Epithelial cell of prostate (primary cell): ENCODE measurements at regions not wholly inside any gene's neighbourhood (a gene's known extent, or its start where the extent isn't known, plus 50 kb on each side); places are given as distances from the start of the nearest gene placed in this dataset.
"Not testable (repeated sequence)": the region's sequence is repeated elsewhere in the genome, so short reads cannot be mapped to it uniquely, and the experiment has no call there.

Experiments used
- DNase-seq: peaks from one replicate; pipeline ENCODE4 v3.0.0-alpha.2; 2011; ENCODE audit warnings: low read depth, low spot score
- H3K27ac ChIP-seq: fragments of 450-650 bp; 2 replicates; pipeline ENCODE4 v1.5.1; 2017; ENCODE audit warnings: mild to moderate bottlenecking

DNA sequence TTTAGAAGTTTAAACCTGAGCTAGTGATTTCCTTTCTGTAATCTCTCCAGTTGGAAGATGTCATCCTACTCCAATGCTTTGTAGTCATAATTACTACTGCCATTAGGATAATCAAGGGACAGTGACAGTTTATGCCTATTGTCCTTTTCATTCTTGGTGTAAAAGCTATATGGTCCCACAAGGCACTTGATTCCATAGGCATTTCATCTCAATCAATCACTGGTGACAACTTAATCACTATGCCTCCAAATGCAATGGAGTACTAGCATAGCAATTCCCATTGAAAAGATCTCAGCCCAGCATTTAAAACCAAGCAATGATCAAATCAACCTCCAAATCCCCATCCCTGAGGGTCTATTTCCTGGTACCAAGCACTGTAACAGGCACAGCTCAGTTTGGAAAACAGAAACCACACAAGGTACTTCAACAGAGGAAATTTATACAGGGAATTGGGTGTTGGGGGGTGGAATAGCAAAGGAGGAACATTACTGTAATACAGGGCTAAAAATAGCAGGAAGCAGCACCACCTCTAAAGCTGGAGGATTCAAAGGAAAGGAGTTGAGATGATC, 51.0 kb downstream of the FHIP2A start:
- no peak overlapping the region for H3K27ac ChIP-seq
- DNase-seq: no peak

DNA sequence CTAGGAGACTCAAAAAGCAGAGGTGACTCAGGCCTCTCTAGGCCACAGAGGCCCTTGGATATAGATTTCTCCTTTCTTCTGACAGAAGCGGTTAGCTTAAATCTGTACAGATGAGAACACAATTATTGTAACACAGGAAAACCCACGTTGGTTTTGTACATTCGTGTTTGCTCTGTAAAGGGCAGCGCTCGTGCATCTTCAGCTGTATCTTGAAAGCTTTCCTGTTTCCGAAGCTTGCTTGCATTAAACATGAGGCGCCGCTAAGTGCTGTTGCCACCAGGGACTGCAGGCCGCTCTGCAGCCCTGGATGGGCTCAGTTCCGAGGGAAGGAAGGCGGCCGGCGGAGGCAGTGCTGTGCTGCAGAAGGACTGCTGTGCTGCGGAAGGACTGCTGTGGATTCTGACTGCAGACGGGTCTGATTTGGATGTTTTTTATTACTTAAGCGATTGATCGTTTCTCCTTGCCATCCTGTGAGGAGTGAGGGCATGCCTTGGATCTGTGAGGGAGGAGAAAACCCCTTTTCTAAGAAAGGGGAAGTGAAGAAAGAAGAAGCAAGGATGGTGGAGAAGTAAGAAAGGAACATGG, 53.3 kb downstream of the FHIP2A start:
- DNase-seq: no peak
- H3K27ac ChIP-seq: no peak overlapping the region

DNA sequence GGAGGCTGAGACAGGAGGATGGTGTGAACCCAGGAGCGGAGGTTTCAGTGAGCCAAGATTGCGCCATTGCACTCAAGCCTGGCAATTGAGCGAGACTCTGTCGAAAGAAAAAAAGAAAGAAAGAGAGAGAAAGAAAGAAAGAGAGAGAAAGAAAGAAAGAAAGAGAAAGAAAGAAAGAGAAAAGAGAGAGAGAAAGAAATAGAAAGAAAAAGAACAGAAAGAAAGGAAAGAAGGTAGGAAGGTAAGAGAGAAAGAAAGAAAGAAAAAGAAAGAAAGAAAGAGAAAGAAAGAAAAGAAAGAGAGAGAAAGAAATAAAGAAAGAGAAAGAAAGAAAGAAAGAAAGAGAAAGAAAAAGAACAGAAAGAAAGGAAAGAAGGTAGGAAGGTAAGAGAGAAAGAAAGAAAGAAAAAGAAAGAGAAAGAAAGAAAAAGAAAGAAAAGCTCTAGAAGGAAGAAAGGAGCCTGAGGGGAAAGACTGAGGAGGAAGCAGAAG, 54.1 kb downstream of the FHIP2A start:
- DNase-seq: not testable (repeated sequence)

DNA sequence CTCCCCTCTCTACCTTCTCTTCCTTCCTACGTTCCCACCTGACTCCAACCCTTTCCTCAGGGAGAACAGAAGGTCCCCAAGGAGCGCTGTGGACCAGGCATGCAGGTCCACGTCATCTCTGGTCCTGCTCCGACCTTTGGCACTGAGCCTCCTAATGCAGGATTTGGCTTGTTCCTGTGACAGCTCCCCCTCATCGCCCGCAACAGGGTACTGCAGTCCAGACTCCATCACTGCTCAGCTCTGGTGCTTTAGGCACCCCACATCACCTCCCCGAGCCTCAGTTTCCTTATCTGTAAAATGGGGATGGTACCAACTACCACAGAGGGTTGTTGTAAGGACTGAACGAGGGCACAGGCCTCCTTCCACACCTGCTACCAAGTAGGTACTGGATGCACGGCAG, 54.6 kb downstream of the FHIP2A start:
- H3K27ac ChIP-seq: no peak overlapping the region
- DNase-seq: no peak

More for the DNA sequence above, 54.1 kb downstream of the FHIP2A start:
- H3K27ac ChIP-seq: not testable (repeated sequence)

DNA sequence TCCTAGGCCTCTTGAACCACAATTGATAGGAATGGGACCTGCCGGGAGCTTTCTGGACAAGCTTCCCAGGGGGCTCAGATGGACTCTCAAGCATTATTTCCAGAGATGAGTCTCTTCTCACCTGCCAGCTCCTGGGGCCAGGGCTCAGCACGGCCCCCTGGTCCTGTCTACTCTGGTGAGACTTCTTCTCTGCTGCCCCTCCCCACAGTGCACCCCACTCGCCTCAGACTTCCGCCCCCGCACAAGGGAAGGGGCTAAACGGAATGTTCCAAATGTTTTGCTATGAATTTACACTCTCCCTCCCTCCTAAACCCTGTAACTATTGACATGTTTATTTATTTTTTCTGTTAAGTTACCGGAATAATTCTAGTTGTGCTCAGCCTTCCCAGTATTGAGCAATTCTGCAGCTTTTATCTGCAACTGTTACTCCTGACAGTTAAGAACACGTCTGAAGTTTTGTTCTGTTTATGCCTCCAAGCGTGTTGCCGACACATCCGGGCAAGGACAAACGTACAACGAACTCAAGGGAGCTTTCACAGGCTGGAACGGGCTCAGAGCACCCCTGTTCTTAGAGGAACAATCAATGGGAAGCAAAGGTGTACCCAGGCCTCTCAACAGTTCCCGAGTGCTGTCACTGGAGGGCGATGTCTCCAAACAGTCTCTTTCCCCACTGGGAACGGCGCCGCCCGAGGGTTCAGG, 55.2 kb downstream of the FHIP2A start:
- DNase-seq: no peak
- H3K27ac ChIP-seq: no peak overlapping the region

DNA sequence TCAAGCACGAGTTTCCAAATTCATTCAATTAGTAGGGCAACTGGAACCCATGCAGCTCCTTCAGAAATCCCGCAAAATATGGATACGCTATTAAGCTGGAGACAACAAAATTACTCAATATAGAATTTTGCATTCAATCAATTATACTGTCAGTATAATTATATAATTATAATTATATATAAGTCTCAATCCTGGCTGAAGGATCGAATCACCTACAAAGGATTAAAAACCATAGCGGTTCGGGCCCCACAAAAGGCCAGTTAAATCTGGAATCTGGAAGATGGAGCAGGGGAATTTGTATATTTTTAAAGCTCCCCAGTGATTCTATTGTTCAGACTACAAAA, 55.7 kb downstream of the FHIP2A start:
- H3K27ac ChIP-seq: no peak overlapping the region
- no peak for DNase-seq

DNA sequence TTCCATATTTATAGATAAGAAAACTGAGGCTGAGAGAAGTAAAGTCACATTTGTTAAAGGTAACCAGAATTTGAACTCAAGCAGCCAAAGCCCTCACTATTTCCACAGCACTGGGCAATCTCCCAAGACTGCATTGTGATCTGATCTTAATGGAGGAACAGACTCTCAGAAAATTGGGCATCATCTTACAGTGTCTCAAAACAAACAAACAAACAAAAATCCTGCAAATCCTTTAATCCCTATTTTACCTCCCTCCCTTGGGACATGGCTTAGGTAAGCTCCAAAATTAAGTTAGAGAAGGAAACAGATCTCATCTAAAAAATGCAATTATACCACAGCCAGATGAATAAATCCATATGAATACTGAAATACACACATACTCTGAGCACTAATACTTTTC, 57.5 kb downstream of the FHIP2A start:
- no peak for DNase-seq
- H3K27ac ChIP-seq: no peak overlapping the region

DNA sequence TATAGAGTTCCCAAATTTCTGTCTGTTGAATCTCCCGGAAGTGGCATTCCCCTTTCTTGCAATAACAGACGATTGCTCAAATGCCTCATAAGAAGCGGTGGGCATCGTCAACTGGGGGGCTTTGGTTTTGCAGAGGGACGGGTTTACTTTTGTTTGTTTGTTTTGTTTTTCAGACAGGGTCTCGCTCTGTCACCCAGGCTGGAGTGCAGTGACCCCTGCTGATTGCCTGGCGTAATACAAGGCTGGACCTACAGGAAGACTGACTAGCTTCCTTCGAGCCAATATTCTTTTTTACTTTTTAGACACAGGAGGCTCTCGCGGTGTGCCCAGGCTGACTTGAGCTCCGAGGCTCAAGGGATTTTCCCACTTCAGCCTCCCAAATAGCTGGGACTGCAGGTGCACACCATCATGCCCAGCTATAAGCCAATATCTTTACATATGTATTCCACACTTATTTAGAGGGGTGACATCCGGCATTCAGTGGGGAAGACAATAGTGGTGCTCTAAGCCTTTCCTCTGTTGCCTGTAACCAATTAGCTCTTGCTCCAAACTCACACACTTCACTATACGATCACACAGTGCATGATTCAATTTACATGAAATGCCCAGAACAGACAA, 58.1 kb downstream of the FHIP2A start:
- no peak for DNase-seq
- no peak overlapping the region for H3K27ac ChIP-seq

DNA sequence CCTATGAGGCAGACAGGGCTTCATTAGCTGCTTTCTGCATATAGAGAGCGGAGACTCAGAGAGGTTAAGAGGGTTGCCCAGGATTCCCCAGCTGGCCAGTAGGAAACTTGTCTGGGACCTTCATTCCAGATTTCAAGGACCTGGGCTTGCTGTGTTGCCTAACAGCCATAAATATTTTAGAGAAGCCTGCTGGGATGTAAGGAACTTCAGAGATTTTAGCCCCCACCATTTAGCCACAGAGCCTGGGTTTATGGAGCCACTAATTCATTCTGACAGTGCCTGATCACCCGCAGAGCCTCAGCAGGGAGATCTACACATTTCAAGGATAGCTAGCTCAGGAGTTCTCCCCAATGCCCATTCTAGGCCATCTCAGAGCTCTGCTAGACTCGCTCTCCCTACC, 56.6 kb upstream of the TRUB1 start:
- no peak overlapping the region for H3K27ac ChIP-seq
- no peak for DNase-seq

DNA sequence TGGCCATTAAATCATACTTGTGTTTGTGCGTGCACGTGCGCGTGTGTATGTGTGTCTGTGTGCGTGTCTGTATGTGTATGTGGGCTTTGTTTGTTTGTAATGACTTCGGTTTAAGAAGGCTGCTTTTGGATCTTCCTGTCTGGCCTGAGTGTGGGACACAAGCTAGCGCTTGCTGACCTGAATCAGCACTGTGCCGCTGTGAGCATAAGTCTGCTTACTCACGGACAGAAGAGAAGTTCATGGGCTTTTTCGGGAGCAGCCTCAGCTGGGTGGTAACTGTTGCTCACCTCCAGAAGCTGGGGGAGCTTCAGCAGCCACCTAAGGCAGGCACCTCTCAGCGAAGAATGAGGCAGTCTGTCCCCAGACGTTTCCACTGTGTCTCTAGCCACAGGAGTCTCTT, 56.1 kb upstream of the TRUB1 start:
- peak; percentile 51 for DNase-seq
- no peak overlapping the region for H3K27ac ChIP-seq

DNA sequence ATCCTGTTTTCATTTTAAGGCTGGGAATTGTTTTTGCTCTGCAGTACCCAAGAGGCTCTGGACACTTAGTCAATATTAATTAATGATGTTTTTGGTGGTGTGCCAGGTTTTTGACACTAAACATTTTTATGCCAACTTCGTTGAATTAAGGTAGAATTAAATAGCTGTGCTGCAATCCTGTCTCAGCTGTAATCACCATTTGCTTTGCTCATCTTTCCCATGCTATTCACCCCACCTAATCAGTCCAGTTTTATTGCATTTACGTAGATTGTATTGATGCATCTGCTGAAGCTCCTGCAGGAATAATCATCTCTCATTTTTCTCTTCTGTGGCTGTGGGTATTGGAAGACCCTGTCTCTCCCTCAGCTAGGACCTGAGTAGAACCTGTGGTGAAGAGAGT, 52.6 kb upstream of the TRUB1 start:
- no peak for DNase-seq
- no peak overlapping the region for H3K27ac ChIP-seq
